PC-9 (cell line): ENCODE measurements at regions not wholly inside any gene's neighbourhood (a gene's known extent, or its start where the extent isn't known, plus 50 kb on each side); places are given as distances from the start of the nearest gene placed in this dataset.

Experiments
- BruUV-seq: library from RNA; stranded (reverse); fragments of 400-500 nt; replicated peaks from 2 replicates; lab custom pipeline; 2021; lab: Mats Ljungman, UMichigan
- CTCF ChIA-PET: fragments of 300-600 bp; sonication (Branson Sonifier 250); formaldehyde crosslinking; loops from one replicate; lab custom pipeline; 2022; ENCODE audit warnings: antibody characterized with exemption; lab: Charles Lee
- POLR2A ChIA-PET: fragments of 300-600 bp; sonication (Branson Sonifier 250); formaldehyde crosslinking; loops from one replicate; lab custom pipeline; 2022; ENCODE audit warnings: antibody characterized with exemption; ENCODE audit not compliant: unreplicated experiment; lab: Charles Lee
- DNase-seq, 2 experiments: peaks; one replicate each; pipeline versions ENCODE4 v3.0.0 to v3.0.0-alpha.2; 2015 to 2022; ENCODE audit warnings: mixed read lengths in 1 of 2
- H2AFZ ChIP-seq: fragments of 200-600 bp; sonication (generic); 2 replicates; pipeline ENCODE4 v1.8.1; 2017; ENCODE audit warnings: antibody characterized with exemption
- H3F3A ChIP-seq: fragments of 200-600 bp; sonication (generic); 2 replicates; pipeline ENCODE4 v1.8.1; 2017; ENCODE audit warnings: antibody characterized with exemption, mild to moderate bottlenecking, low read depth; ENCODE audit not compliant: insufficient read depth
- H3K27ac ChIP-seq: fragments of 200-600 bp; sonication (generic); 2 replicates; pipeline ENCODE4 v1.6.1; 2016; ENCODE audit warnings: mixed run types
- H3K27me3 ChIP-seq: fragments of 200-600 bp; sonication (generic); 2 replicates; pipeline ENCODE4 v1.6.1; 2016; ENCODE audit warnings: low read depth, mixed run types; ENCODE audit not compliant: insufficient read depth
- H3K36me3 ChIP-seq: fragments of 200-600 bp; sonication (generic); 2 replicates; pipeline ENCODE4 v1.6.1; 2016; ENCODE audit warnings: low read depth, mixed run types
- H3K4me1 ChIP-seq: fragments of 200-600 bp; sonication (generic); replicated peaks from 2 replicates; pipeline ENCODE4 v1.6.1; 2016; ENCODE audit warnings: mixed run types; ENCODE audit not compliant: insufficient read depth
- H3K4me2 ChIP-seq: fragments of 200-600 bp; sonication (generic); 2 replicates; pipeline ENCODE4 v1.6.1; 2017; ENCODE audit warnings: mixed run types
- H3K4me3 ChIP-seq: fragments of 200-600 bp; sonication (generic); 2 replicates; pipeline ENCODE4 v1.6.1; 2016; ENCODE audit warnings: mixed run types
- H3K79me2 ChIP-seq: fragments of 200-600 bp; sonication (generic); 2 replicates; pipeline ENCODE4 v1.6.1; 2017; ENCODE audit warnings: low read depth, mixed run types
- H3K9me2 ChIP-seq: fragments of 200-600 bp; sonication (generic); 2 replicates; pipeline ENCODE4 v1.8.1; 2017; ENCODE audit warnings: mild to moderate bottlenecking; ENCODE audit not compliant: insufficient read depth
- H3K9me3 ChIP-seq: fragments of 200-600 bp; sonication (generic); 2 replicates; pipeline ENCODE4 v1.8.1; 2016; ENCODE audit warnings: low read depth; ENCODE audit not compliant: insufficient read depth
- H4K20me1 ChIP-seq: fragments of 200-600 bp; sonication (generic); 2 replicates; pipeline ENCODE4 v1.8.1; 2017; ENCODE audit not compliant: insufficient read depth
- EZH2 ChIP-seq: fragments of 200-600 bp; sonication (generic); IDR thresholded peaks from 2 replicates; pipeline ENCODE4 v1.8.0; 2017; ENCODE audit warnings: antibody characterized with exemption, low read depth
- intact Hi-C: fragments of 100-400 bp; cut with micrococcal nuclease; formaldehyde crosslinking; loops from one replicate; pipeline ENCODE4 v1.10.0; 2022; ENCODE audit not compliant: unreplicated experiment
- TF ChIP-seq, protein P1 (sequence below): fragments of 200-600 bp; sonication (generic); conservative IDR thresholded peaks from 2 replicates; pipeline ENCODE4 v1.6.1; 2017; ENCODE audit warnings: mixed run types, antibody characterized with exemption, mild to moderate bottlenecking, moderate library complexity

GRCh38 chr18:34637094-34637801 is 72.8 kb upstream of the DTNA start:
- no peaks in the 10 kb centered on the region for H3K36me3 ChIP-seq
- intact Hi-C loops = no loop called here
- ChIA-PET POLR2A (no interaction called here), CTCF (no interaction called here)
- no peaks in the 10 kb centered on the region for H3K9me2 ChIP-seq
- BruUV-seq = no TSS peak
- no peaks in the 10 kb centered on the region for H3K27me3 ChIP-seq
- no peak for TF ChIP-seq EZH2
- TF ChIP-seq, protein P1, sequence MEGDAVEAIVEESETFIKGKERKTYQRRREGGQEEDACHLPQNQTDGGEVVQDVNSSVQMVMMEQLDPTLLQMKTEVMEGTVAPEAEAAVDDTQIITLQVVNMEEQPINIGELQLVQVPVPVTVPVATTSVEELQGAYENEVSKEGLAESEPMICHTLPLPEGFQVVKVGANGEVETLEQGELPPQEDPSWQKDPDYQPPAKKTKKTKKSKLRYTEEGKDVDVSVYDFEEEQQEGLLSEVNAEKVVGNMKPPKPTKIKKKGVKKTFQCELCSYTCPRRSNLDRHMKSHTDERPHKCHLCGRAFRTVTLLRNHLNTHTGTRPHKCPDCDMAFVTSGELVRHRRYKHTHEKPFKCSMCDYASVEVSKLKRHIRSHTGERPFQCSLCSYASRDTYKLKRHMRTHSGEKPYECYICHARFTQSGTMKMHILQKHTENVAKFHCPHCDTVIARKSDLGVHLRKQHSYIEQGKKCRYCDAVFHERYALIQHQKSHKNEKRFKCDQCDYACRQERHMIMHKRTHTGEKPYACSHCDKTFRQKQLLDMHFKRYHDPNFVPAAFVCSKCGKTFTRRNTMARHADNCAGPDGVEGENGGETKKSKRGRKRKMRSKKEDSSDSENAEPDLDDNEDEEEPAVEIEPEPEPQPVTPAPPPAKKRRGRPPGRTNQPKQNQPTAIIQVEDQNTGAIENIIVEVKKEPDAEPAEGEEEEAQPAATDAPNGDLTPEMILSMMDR = no peak
- no peak overlapping the region for H3K4me2 ChIP-seq
- no peaks in the 10 kb centered on the region for H3K4me1 ChIP-seq
- H4K20me1 ChIP-seq = no peaks in the 10 kb centered on the region
- no peak for DNase-seq
- no peak overlapping the region for H3K4me3 ChIP-seq
- H3F3A ChIP-seq = no peaks in the 10 kb centered on the region
- no peak overlapping the region for H2AFZ ChIP-seq
- H3K79me2 ChIP-seq = no peaks in the 10 kb centered on the region
- no peak overlapping the region for H3K27ac ChIP-seq
- no peaks in the 10 kb centered on the region for H3K9me3 ChIP-seq

- Histone ChIP-seq H3K4me3 (no peak overlapping the region), H3K27me3 (no peaks in the 10 kb centered on the region), H3K79me2 (no peaks in the 10 kb centered on the region), H3K27ac (no peak overlapping the region), H3K4me1 (no peaks in the 10 kb centered on the region), H3F3A (no peaks in the 10 kb centered on the region), H3K36me3 (no peaks in the 10 kb centered on the region), H4K20me1 (no peaks in the 10 kb centered on the region), H2AFZ (no peak overlapping the region), H3K9me2 (no peaks in the 10 kb centered on the region), H3K9me3 (no peaks in the 10 kb centered on the region), H3K4me2 (no peak overlapping the region)
- no peak for DNase-seq
- TF ChIP-seq EZH2 = no peak
- TF ChIP-seq, protein P1 = no peak
- ChIA-PET POLR2A (no interaction called here), CTCF (no interaction called here)
- no TSS peak for BruUV-seq
- intact Hi-C loops = no loop called here
Observed at GRCh38 chr18:34639687-34640086, 70.4 kb upstream of the DTNA start.

GRCh38 chr18:34640276-34640675 is 69.8 kb upstream of the DTNA start:
- H3K4me1 ChIP-seq = no peaks in the 10 kb centered on the region
- no peak for DNase-seq
- no peaks in the 10 kb centered on the region for H3K36me3 ChIP-seq
- ChIA-PET CTCF (no interaction called here), POLR2A (no interaction called here)
- no peak overlapping the region for H3K27ac ChIP-seq
- no peaks in the 10 kb centered on the region for H3K9me2 ChIP-seq
- intact Hi-C loops = no loop called here
- no peak overlapping the region for H2AFZ ChIP-seq
- no TSS peak for BruUV-seq
- no peaks in the 10 kb centered on the region for H3F3A ChIP-seq
- H3K79me2 ChIP-seq = no peaks in the 10 kb centered on the region
- H3K4me3 ChIP-seq = no peak overlapping the region
- no peaks in the 10 kb centered on the region for H4K20me1 ChIP-seq
- TF ChIP-seq, protein P1 = no peak
- TF ChIP-seq EZH2 = no peak
- no peak overlapping the region for H3K4me2 ChIP-seq
- H3K27me3 ChIP-seq = no peaks in the 10 kb centered on the region
- H3K9me3 ChIP-seq = no peaks in the 10 kb centered on the region
